Breast epithelium (tissue), 3 donors: ENCODE measurements at regions not wholly inside any gene's neighbourhood (a gene's known extent, or its start where the extent isn't known, plus 50 kb on each side); places are given as distances from the start of the nearest gene placed in this dataset.

Experiments used
- CTCF ChIP-seq, 3 donors: fragments of 450-650 bp; IDR thresholded peaks; one replicate each; pipeline ENCODE4 v1.5.1; 2016 to 2017; ENCODE audit warnings: antibody characterized with exemption in 3 of 3, mild to moderate bottlenecking in 3 of 3, moderate library complexity in 3 of 3
- POLR2A ChIP-seq: fragments of 450-650 bp; IDR thresholded peaks from one replicate; pipeline ENCODE4 v1.6.1; 2016; ENCODE audit warnings: antibody characterized with exemption, mild to moderate bottlenecking, moderate library complexity
- POLR2AphosphoS5 ChIP-seq, 3 donors: sonication (generic); formaldehyde crosslinking; IDR thresholded peaks; one replicate each; pipeline ENCODE4 v1.6.1; 2017; ENCODE audit warnings: antibody characterized with exemption in 3 of 3

- TF ChIP-seq POLR2AphosphoS5 (IDR thresholded peaks at IDR 0.05) (no peak), CTCF (IDR thresholded peaks at IDR 0.05) (no peak), POLR2A (no peak)
These were observed 258.7 kb downstream of the HTR1B start for GRCh38 chr6:77204555-77204954.
